Rectal smooth muscle tissue (tissue), 1 donor: ENCODE measurements at regions not wholly inside any gene's neighbourhood (a gene's known extent, or its start where the extent isn't known, plus 50 kb on each side); places are given as distances from the start of the nearest gene placed in this dataset.

ENCODE experiments used
- H3K27ac ChIP-seq: one replicate; pipeline ENCODE4 v1.7.0; 2013; ENCODE audit warnings: low read depth, low read length, inconsistent platforms
- H3K27me3 ChIP-seq: one replicate; pipeline ENCODE4 v1.7.0; 2013; ENCODE audit warnings: low read length; ENCODE audit not compliant: control insufficient read depth, insufficient read depth
- H3K36me3 ChIP-seq: one replicate; pipeline ENCODE4 v1.7.0; 2013; ENCODE audit warnings: low read length; ENCODE audit not compliant: control insufficient read depth, insufficient read depth
- H3K4me1 ChIP-seq: one replicate; pipeline ENCODE4 v1.7.0; 2013; ENCODE audit warnings: low read length; ENCODE audit not compliant: control insufficient read depth, insufficient read depth
- H3K4me3 ChIP-seq: one replicate; pipeline ENCODE4 v1.7.0; 2013; ENCODE audit warnings: low read length
- H3K9ac ChIP-seq: one replicate; pipeline ENCODE4 v1.7.0; 2013; ENCODE audit warnings: low read length

- no peak overlapping the region for H3K9ac ChIP-seq
- H3K36me3 ChIP-seq, result no peaks in the 10 kb centered on the region
- H3K27ac ChIP-seq, result no peak overlapping the region
- H3K4me1 ChIP-seq, result no peaks in the 10 kb centered on the region
- no peaks in the 10 kb centered on the region for H3K27me3 ChIP-seq
- H3K4me3 ChIP-seq, result no peak overlapping the region
Measured at GRCh38 chr18:41131050-41131449, 824.0 kb upstream of the PIK3C3 start.

GRCh38 chr18:41128545-41128944 lies 826.5 kb upstream of the PIK3C3 start:
- no peak overlapping the region for H3K4me3 ChIP-seq
- no peaks in the 10 kb centered on the region for H3K4me1 ChIP-seq
- H3K9ac ChIP-seq, result no peak overlapping the region
- H3K36me3 ChIP-seq, result no peaks in the 10 kb centered on the region
- H3K27me3 ChIP-seq, result no peaks in the 10 kb centered on the region
- H3K27ac ChIP-seq, result no peak overlapping the region

GRCh38 chr18:41128126-41128525 lies 826.9 kb upstream of the PIK3C3 start:
- H3K9ac ChIP-seq, result no peak overlapping the region
- H3K4me1 ChIP-seq, result no peaks in the 10 kb centered on the region
- no peak overlapping the region for H3K4me3 ChIP-seq
- no peak overlapping the region for H3K27ac ChIP-seq
- H3K27me3 ChIP-seq, result no peaks in the 10 kb centered on the region
- H3K36me3 ChIP-seq, result no peaks in the 10 kb centered on the region

GRCh38 chr18:41126541-41127235 lies 828.3 kb upstream of the PIK3C3 start:
- no peaks in the 10 kb centered on the region for H3K36me3 ChIP-seq
- H3K4me3 ChIP-seq, result no peak overlapping the region
- H3K27ac ChIP-seq, result no peak overlapping the region
- no peak overlapping the region for H3K9ac ChIP-seq
- no peaks in the 10 kb centered on the region for H3K4me1 ChIP-seq
- H3K27me3 ChIP-seq, result no peaks in the 10 kb centered on the region

- Histone ChIP-seq H3K9ac (no peak overlapping the region), H3K4me1 (no peaks in the 10 kb centered on the region), H3K36me3 (no peaks in the 10 kb centered on the region), H3K27me3 (no peaks in the 10 kb centered on the region), H3K27ac (no peak overlapping the region), H3K4me3 (no peak overlapping the region)
Measured at GRCh38 chr18:41121116-41121826, 833.8 kb upstream of the PIK3C3 start.

- Histone ChIP-seq H3K27me3 (no peaks in the 10 kb centered on the region), H3K4me1 (no peaks in the 10 kb centered on the region), H3K4me3 (no peak overlapping the region), H3K9ac (no peak overlapping the region), H3K36me3 (no peaks in the 10 kb centered on the region), H3K27ac (no peak overlapping the region)
Measured at GRCh38 chr18:41119031-41119430, 836.0 kb upstream of the PIK3C3 start.

- no peak overlapping the region for H3K27ac ChIP-seq
- H3K4me1 ChIP-seq, result no peaks in the 10 kb centered on the region
- no peaks in the 10 kb centered on the region for H3K27me3 ChIP-seq
- no peak overlapping the region for H3K9ac ChIP-seq
- no peaks in the 10 kb centered on the region for H3K36me3 ChIP-seq
- H3K4me3 ChIP-seq, result no peak overlapping the region
Measured at GRCh38 chr18:41113885-41114482, 841.0 kb upstream of the PIK3C3 start.

- Histone ChIP-seq H3K4me3 (no peak overlapping the region), H3K9ac (no peak overlapping the region), H3K4me1 (no peaks in the 10 kb centered on the region), H3K36me3 (no peaks in the 10 kb centered on the region), H3K27ac (no peak overlapping the region), H3K27me3 (no peaks in the 10 kb centered on the region)
Measured at GRCh38 chr18:41099451-41099850, 855.6 kb upstream of the PIK3C3 start.

- no peak overlapping the region for H3K27ac ChIP-seq
- no peaks in the 10 kb centered on the region for H3K36me3 ChIP-seq
- H3K4me1 ChIP-seq, result no peaks in the 10 kb centered on the region
- H3K27me3 ChIP-seq, result no peaks in the 10 kb centered on the region
- H3K4me3 ChIP-seq, result no peak overlapping the region
- no peak overlapping the region for H3K9ac ChIP-seq
Measured at GRCh38 chr18:41096504-41096903, 858.5 kb upstream of the PIK3C3 start.

- Histone ChIP-seq H3K36me3 (no peaks in the 10 kb centered on the region), H3K27ac (no peak overlapping the region), H3K4me3 (no peak overlapping the region), H3K4me1 (no peaks in the 10 kb centered on the region), H3K27me3 (no peaks in the 10 kb centered on the region), H3K9ac (no peak overlapping the region)
Measured at GRCh38 chr18:41077076-41077475, 878.0 kb upstream of the PIK3C3 start.

- no peak overlapping the region for H3K4me3 ChIP-seq
- no peaks in the 10 kb centered on the region for H3K27me3 ChIP-seq
- no peak overlapping the region for H3K27ac ChIP-seq
- no peak overlapping the region for H3K9ac ChIP-seq
- no peaks in the 10 kb centered on the region for H3K4me1 ChIP-seq
- H3K36me3 ChIP-seq, result no peaks in the 10 kb centered on the region
Measured at GRCh38 chr18:41075212-41075611, 879.8 kb upstream of the PIK3C3 start.

GRCh38 chr18:41073372-41073954 lies 881.6 kb upstream of the PIK3C3 start:
- no peak overlapping the region for H3K9ac ChIP-seq
- H3K4me1 ChIP-seq, result no peaks in the 10 kb centered on the region
- H3K36me3 ChIP-seq, result no peaks in the 10 kb centered on the region

More at GRCh38 chr18:41073372-41073954, 881.6 kb upstream of the PIK3C3 start:
- Histone ChIP-seq H3K4me3 (no peak overlapping the region), H3K27ac (no peak overlapping the region), H3K27me3 (no peaks in the 10 kb centered on the region)
